ENCODE measurements at regions not wholly inside any gene's neighbourhood (a gene's known extent, or its start where the extent isn't known, plus 50 kb on each side); places are given as distances from the start of the nearest gene placed in this dataset.
"Not testable (repeated sequence)": the region's sequence is repeated elsewhere in the genome, so short reads cannot be mapped to it uniquely, and the experiment has no call there.

- TF ChIP-seq CTCF (IDR thresholded peaks at IDR 0.05; ENCODE audit: low read depth, low read length, missing control alignments) = no peak
- no peak overlapping the region for H3K4me3 ChIP-seq (ENCODE audit: low read depth, low read length)
- DNase-seq (ENCODE audit: low read depth) = no peak
- in situ Hi-C loops (cut with HindIII; ENCODE audit: low sequenced_read_pairs) = no loop called here
These were observed 382.5 kb downstream of the KCNN2 start for GRCh38 chr5:114744406-114744805.

GRCh38 chr5:114734238-114734637, 372.4 kb downstream of the KCNN2 start:
- no peak overlapping the region for H3K4me3 ChIP-seq (ENCODE audit: low read depth, low read length)
- no peak for TF ChIP-seq CTCF (IDR thresholded peaks at IDR 0.05; ENCODE audit: low read depth, low read length, missing control alignments)
- in situ Hi-C loops (cut with HindIII; ENCODE audit: low sequenced_read_pairs) = loop anchor here (5.0 kb wide), 1 partner anchor 37 kb away; no protein-coding TSS in a partner anchor
- DNase-seq (ENCODE audit: low read depth) = no peak

GRCh38 chr5:114729986-114730385, 368.1 kb downstream of the KCNN2 start:
- DNase-seq (ENCODE audit: low read depth) = no peak
- in situ Hi-C loops (cut with HindIII; ENCODE audit: low sequenced_read_pairs) = loop anchor here (5.0 kb wide), 1 partner anchor 33 kb away; no protein-coding TSS in a partner anchor
- TF ChIP-seq CTCF (IDR thresholded peaks at IDR 0.05; ENCODE audit: low read depth, low read length, missing control alignments) = no peak
- H3K4me3 ChIP-seq (ENCODE audit: low read depth, low read length) = no peak overlapping the region

GRCh38 chr5:114727358-114727757, 365.5 kb downstream of the KCNN2 start:
- no peak for TF ChIP-seq CTCF (IDR thresholded peaks at IDR 0.05; ENCODE audit: low read depth, low read length, missing control alignments)

GRCh38 chr5:114726131-114726530, 364.3 kb downstream of the KCNN2 start:
- in situ Hi-C loops (cut with HindIII; ENCODE audit: low sequenced_read_pairs) = no loop called here
- no peak overlapping the region for H3K4me3 ChIP-seq (ENCODE audit: low read depth, low read length)
- no peak for TF ChIP-seq CTCF (IDR thresholded peaks at IDR 0.05; ENCODE audit: low read depth, low read length, missing control alignments)
- DNase-seq (ENCODE audit: low read depth) = no peak

More at GRCh38 chr5:114727358-114727757, 365.5 kb downstream of the KCNN2 start:
- in situ Hi-C loops (cut with HindIII; ENCODE audit: low sequenced_read_pairs) = no loop called here
- no peak for DNase-seq (ENCODE audit: low read depth)
- no peak overlapping the region for H3K4me3 ChIP-seq (ENCODE audit: low read depth, low read length)

- no peak for TF ChIP-seq CTCF (IDR thresholded peaks at IDR 0.05; ENCODE audit: low read depth, low read length, missing control alignments)
- no peak overlapping the region for H3K4me3 ChIP-seq (ENCODE audit: low read depth, low read length)
- in situ Hi-C loops (cut with HindIII; ENCODE audit: low sequenced_read_pairs) = no loop called here
- DNase-seq (ENCODE audit: low read depth) = no peak
These were observed 357.4 kb downstream of the KCNN2 start for GRCh38 chr5:114719268-114719667.

GRCh38 chr5:114716955-114717354, 355.1 kb downstream of the KCNN2 start:
- no peak for TF ChIP-seq CTCF (IDR thresholded peaks at IDR 0.05; ENCODE audit: low read depth, low read length, missing control alignments)
- no peak overlapping the region for H3K4me3 ChIP-seq (ENCODE audit: low read depth, low read length)
- DNase-seq (ENCODE audit: low read depth) = no peak
- in situ Hi-C loops (cut with HindIII; ENCODE audit: low sequenced_read_pairs) = no loop called here

GRCh38 chr5:114704225-114704893, 342.5 kb downstream of the KCNN2 start:
- in situ Hi-C loops (cut with HindIII; ENCODE audit: low sequenced_read_pairs); H3K4me3 ChIP-seq (ENCODE audit: low read depth, low read length); DNase-seq (ENCODE audit: low read depth): not testable (repeated sequence)

Measured in astrocyte of the cerebellum (primary cell).